Uterus (tissue), 2 donors: ENCODE measurements at regions not wholly inside any gene's neighbourhood (a gene's known extent, or its start where the extent isn't known, plus 50 kb on each side); places are given as distances from the start of the nearest gene placed in this dataset.

Experiments
- CTCF ChIP-seq, 4 experiments: fragments of 200-600 bp in 2 of 4; fragments of 450-650 bp in 2 of 4; sonication (generic) in 2 of 4; IDR thresholded peaks; one replicate each; pipeline ENCODE4 v1.5.1; 2016 to 2019; ENCODE audit warnings: antibody characterized with exemption in 4 of 4, mild to moderate bottlenecking in 2 of 4, moderate library complexity in 1 of 4
- POLR2A ChIP-seq, 2 donors: fragments of 450-650 bp; IDR thresholded peaks; one replicate each; pipeline ENCODE4 v1.6.1; 2016; ENCODE audit warnings: antibody characterized with exemption in 2 of 2, mild to moderate bottlenecking in 1 of 2, moderate library complexity in 1 of 2

- TF ChIP-seq POLR2A (IDR thresholded peaks at IDR 0.05) (no peak), CTCF (IDR thresholded peaks at IDR 0.05) (no peak)
These were observed 61.5 kb upstream of the TIAM1 start for GRCh38 chr21:31405604-31406003.
